ENCODE measurements at regions not wholly inside any gene's neighbourhood (a gene's known extent, or its start where the extent isn't known, plus 50 kb on each side); places are given as distances from the start of the nearest gene placed in this dataset.
"Not testable (repeated sequence)": the region's sequence is repeated elsewhere in the genome, so short reads cannot be mapped to it uniquely, and the experiment has no call there.

GRCh38 chr3:182325213-182325950 lies 467.9 kb upstream of the ATP11B start:
- no peak for FAIRE-seq
- no peak for DNase-seq (ENCODE audit: low spot score)

- DNase-seq (ENCODE audit: low spot score) (peak; percentile 64), FAIRE-seq (no peak)
These were observed 466.1 kb upstream of the ATP11B start for GRCh38 chr3:182327196-182327681.

GRCh38 chr3:182330646-182331045 lies 462.7 kb upstream of the ATP11B start:
- no peak for DNase-seq (ENCODE audit: low spot score)
- FAIRE-seq, result no peak

- no peak for DNase-seq (ENCODE audit: low spot score)
- no peak for FAIRE-seq
These were observed 462.0 kb upstream of the ATP11B start for GRCh38 chr3:182331341-182331740.

- FAIRE-seq (no peak), DNase-seq (ENCODE audit: low spot score) (no peak)
These were observed 451.1 kb upstream of the ATP11B start for GRCh38 chr3:182342252-182342651.

GRCh38 chr3:182344026-182344425 lies 449.3 kb upstream of the ATP11B start:
- not testable (repeated sequence) for FAIRE-seq; DNase-seq (ENCODE audit: low spot score)

GRCh38 chr3:182349051-182349450 lies 444.3 kb upstream of the ATP11B start:
- FAIRE-seq (peak; percentile 89), DNase-seq (ENCODE audit: low spot score) (peak; percentile 53)

- no peak for FAIRE-seq
- DNase-seq (ENCODE audit: low spot score), result no peak
These were observed 443.3 kb upstream of the ATP11B start for GRCh38 chr3:182349951-182350517.

GRCh38 chr3:182357928-182358327 lies 435.4 kb upstream of the ATP11B start:
- DNase-seq (ENCODE audit: low spot score) (no peak), FAIRE-seq (no peak)

- FAIRE-seq, result no peak
- no peak for DNase-seq (ENCODE audit: low spot score)
These were observed 429.0 kb upstream of the ATP11B start for GRCh38 chr3:182364323-182364722.

GRCh38 chr3:182364723-182365650 lies 428.3 kb upstream of the ATP11B start:
- DNase-seq (ENCODE audit: low spot score) (peak; percentile 67), FAIRE-seq (peak; percentile 72)

GRCh38 chr3:182366746-182367145 lies 426.6 kb upstream of the ATP11B start:
- FAIRE-seq (no peak), DNase-seq (ENCODE audit: low spot score) (no peak)

- DNase-seq (ENCODE audit: low spot score) (no peak), FAIRE-seq (no peak)
These were observed 423.4 kb upstream of the ATP11B start for GRCh38 chr3:182369861-182370260.

GRCh38 chr3:182370949-182371348 lies 422.4 kb upstream of the ATP11B start:
- FAIRE-seq, result peak; percentile 73
- DNase-seq (ENCODE audit: low spot score), result peak; percentile 48

- no peak for FAIRE-seq
- no peak for DNase-seq (ENCODE audit: low spot score)
These were observed 417.4 kb upstream of the ATP11B start for GRCh38 chr3:182375916-182376315.

GRCh38 chr3:182382112-182382857 lies 411.0 kb upstream of the ATP11B start:
- DNase-seq (ENCODE audit: low spot score) (no peak), FAIRE-seq (no peak)

GRCh38 chr3:182384221-182384620 lies 409.1 kb upstream of the ATP11B start:
- DNase-seq (ENCODE audit: low spot score) (no peak), FAIRE-seq (no peak)

- no peak for FAIRE-seq
- DNase-seq (ENCODE audit: low spot score), result no peak
These were observed 407.9 kb upstream of the ATP11B start for GRCh38 chr3:182385356-182385755.

GRCh38 chr3:182388506-182388905 lies 404.8 kb upstream of the ATP11B start:
- FAIRE-seq (no peak), DNase-seq (ENCODE audit: low spot score) (no peak)

- FAIRE-seq (no peak), DNase-seq (ENCODE audit: low spot score) (peak; percentile 15)
These were observed 404.1 kb upstream of the ATP11B start for GRCh38 chr3:182389071-182389815.
